ENCODE measurements at regions not wholly inside any gene's neighbourhood (a gene's known extent, or its start where the extent isn't known, plus 50 kb on each side); places are given as distances from the start of the nearest gene placed in this dataset.

- TF ChIP-seq SIX5 (IDR thresholded peaks at IDR 0.05; ENCODE audit: low read depth, low read length, severe bottlenecking) = no peak
- no peak for TF ChIP-seq CTCF (IDR thresholded peaks at IDR 0.05 in 2 of 3, conservative IDR thresholded peaks at IDR 0.05 in 1 of 3; ENCODE audit: control insufficient read depth in 2 of 3, extremely low read depth in 1 of 3, insufficient read depth in 1 of 3, low read depth in 3 of 3, low read length in 3 of 3)
- TF ChIP-seq MTA2 (IDR thresholded peaks at IDR 0.05; ENCODE audit: low read depth) = no peak
- TF ChIP-seq NRF1 (conservative IDR thresholded peaks at IDR 0.05; ENCODE audit: low read depth, low read length) = no peak
- TF ChIP-seq FOS (IDR thresholded peaks at IDR 0.05; ENCODE audit: borderline replicate concordance, extremely low read depth, insufficient read length) = no peak
- TF ChIP-seq NFYA (IDR thresholded peaks at IDR 0.05; ENCODE audit: borderline replicate concordance, low read depth, low read length) = no peak
- TF ChIP-seq POLR2AphosphoS2 (IDR thresholded peaks at IDR 0.05; ENCODE audit: low read depth, low read length) = no peak
- no peak for TF ChIP-seq GABPA (IDR thresholded peaks at IDR 0.05; ENCODE audit: low read depth)
- no peak for TF ChIP-seq ZZZ3 (IDR thresholded peaks at IDR 0.05; ENCODE audit: control insufficient read depth, insufficient read length, low read depth)
- TF ChIP-seq EP300 (IDR thresholded peaks at IDR 0.05; ENCODE audit: borderline replicate concordance in 1 of 2, control insufficient read depth in 1 of 2, low read depth in 2 of 2, low read length in 2 of 2) = no peak
Measured at GRCh38 chr2:207473931-207474235, 55.9 kb upstream of the CREB1 start.

Measured in GM12878 (cell line).